ENCODE measurements at regions not wholly inside any gene's neighbourhood (a gene's known extent, or its start where the extent isn't known, plus 50 kb on each side); places are given as distances from the start of the nearest gene placed in this dataset.

- intact Hi-C loops (cut with micrococcal nuclease) = no loop called here
- no peaks in the 10 kb centered on the region for H3K36me3 ChIP-seq (ENCODE audit: control insufficient read depth, insufficient read depth, low read length)
- no peak for ATAC-seq
These were observed 251.8 kb upstream of the SMIM21 start for GRCh38 chr18:75679331-75679730.

GRCh38 chr18:75678627-75679026 lies 251.1 kb upstream of the SMIM21 start:
- intact Hi-C loops (cut with micrococcal nuclease) = no loop called here
- 0% methylated on average over 5 of the region's 7 CpGs for WGBS (ENCODE audit: insufficient coverage, low coverage, missing lambda C conversion rate)
- H2AFZ ChIP-seq (ENCODE audit: low read depth, low read length) = no peak overlapping the region
- H3K9me3 ChIP-seq (replicated peaks; ENCODE audit: control insufficient read depth, insufficient read depth, low read depth, low read length) = no peaks in the 10 kb centered on the region
- no peak overlapping the region for H3K4me3 ChIP-seq
- ATAC-seq = no peak
- no peaks in the 10 kb centered on the region for H4K20me1 ChIP-seq (replicated peaks; ENCODE audit: control insufficient read depth, insufficient read depth, low read length)
- H3K4me1 ChIP-seq (replicated peaks in 1 of 2; ENCODE audit: control insufficient read depth in 2 of 2, insufficient read depth in 2 of 2, low read length in 2 of 2) = no peaks in the 10 kb centered on the region
- no peak overlapping the region for H3K4me2 ChIP-seq (ENCODE audit: insufficient read depth, low read length)
- BruUV-seq (replicated peaks) = no TSS peak
- no peaks in the 10 kb centered on the region; a peak in 1 of 5 replicates for H3K27me3 ChIP-seq (ENCODE audit: control insufficient read depth in 2 of 2, insufficient read depth in 2 of 2, low read length in 2 of 2)
- no peak for DNase-seq (ENCODE audit: extremely low read depth in 1 of 4, low spot score in 3 of 4)
- H3K36me3 ChIP-seq (ENCODE audit: control insufficient read depth, insufficient read depth, low read length) = no peaks in the 10 kb centered on the region
- CTCF ChIA-PET (ENCODE audit: low intra/inter-chr PET ratio) = no interaction called here
- no peak for TF ChIP-seq RBFOX2 (IDR thresholded peaks at IDR 0.05; ENCODE audit: low read depth, low read length)
- TF ChIP-seq PCBP1 (IDR thresholded peaks at IDR 0.05; ENCODE audit: low read depth, low read length, poor library complexity, severe bottlenecking) = no peak
- no peak for TF ChIP-seq THRAP3 (IDR thresholded peaks at IDR 0.05; ENCODE audit: borderline replicate concordance)
- TF ChIP-seq DPF2 (IDR thresholded peaks at IDR 0.05) = no peak
- TF ChIP-seq TCF3 (CRISPR knock-in tag; IDR thresholded peaks at IDR 0.05) = no peak
- no peak for TF ChIP-seq FOXM1 (IDR thresholded peaks at IDR 0.05; ENCODE audit: low read depth)
- no peak for TF ChIP-seq FOXM1 (CRISPR knock-in tag; IDR thresholded peaks at IDR 0.05; ENCODE audit: low read depth)
- no peak for TF ChIP-seq POLR2G (IDR thresholded peaks at IDR 0.05; ENCODE audit: low read depth, low read length)
- no peak for TF ChIP-seq SMAD4 (CRISPR knock-in tag; conservative IDR thresholded peaks at IDR 0.05)
- FAIRE-seq = no peak
- in situ Hi-C loops (cut with MboI) = no loop called here
- no peaks in the 10 kb centered on the region for H3K9me1 ChIP-seq (ENCODE audit: control insufficient read depth, insufficient read depth, low read length)
- no peak overlapping the region for H3K27ac ChIP-seq (ENCODE audit: extremely low read depth, low read depth, low read length)
- POLR2A ChIA-PET = interaction anchor here (1.1 kb wide), 1 partner anchor 13 kb away, joined by 3 read pairs; no protein-coding TSS in a partner anchor
- H3K79me2 ChIP-seq (ENCODE audit: control insufficient read depth, insufficient read depth, low read length) = no peaks in the 10 kb centered on the region
- no peak overlapping the region for H3K9ac ChIP-seq (ENCODE audit: insufficient read depth in 1 of 2, low read depth in 2 of 2, low read length in 2 of 2)

More at GRCh38 chr18:75679331-75679730, 251.8 kb upstream of the SMIM21 start:
- FAIRE-seq (no peak), DNase-seq (ENCODE audit: extremely low read depth in 1 of 4, low spot score in 3 of 4) (no peak)
- CTCF ChIA-PET (ENCODE audit: low intra/inter-chr PET ratio) = no interaction called here
- Histone ChIP-seq H3K9me3 (replicated peaks; ENCODE audit: control insufficient read depth, insufficient read depth, low read depth, low read length) (no peaks in the 10 kb centered on the region), H3K9me1 (ENCODE audit: control insufficient read depth, insufficient read depth, low read length) (no peaks in the 10 kb centered on the region), H2AFZ (ENCODE audit: low read depth, low read length) (no peak overlapping the region), H3K9ac (ENCODE audit: insufficient read depth in 1 of 2, low read depth in 2 of 2, low read length in 2 of 2) (no peak overlapping the region), H3K27me3 (ENCODE audit: control insufficient read depth in 2 of 2, insufficient read depth in 2 of 2, low read length in 2 of 2) (no peaks in the 10 kb centered on the region; a peak in 1 of 5 replicates), H3K79me2 (ENCODE audit: control insufficient read depth, insufficient read depth, low read length) (no peaks in the 10 kb centered on the region), H3K27ac (ENCODE audit: extremely low read depth, low read depth, low read length) (no peak overlapping the region), H3K4me1 (replicated peaks in 1 of 2; ENCODE audit: control insufficient read depth in 2 of 2, insufficient read depth in 2 of 2, low read length in 2 of 2) (no peaks in the 10 kb centered on the region), H3K4me2 (ENCODE audit: insufficient read depth, low read length) (no peak overlapping the region), H4K20me1 (replicated peaks; ENCODE audit: control insufficient read depth, insufficient read depth, low read length) (no peaks in the 10 kb centered on the region), H3K4me3 (no peak overlapping the region)
- POLR2A ChIA-PET = interaction anchor here (1.1 kb wide), 1 partner anchor 12 kb away, joined by 3 read pairs; no protein-coding TSS in a partner anchor
- no TSS peak for BruUV-seq (replicated peaks)
- TF ChIP-seq TEAD2 (tag; IDR thresholded peaks at IDR 0.05) = no peak
- no peak for TF ChIP-seq PCBP1 (IDR thresholded peaks at IDR 0.05; ENCODE audit: low read depth, low read length, poor library complexity, severe bottlenecking)
- WGBS (ENCODE audit: insufficient coverage, low coverage, missing lambda C conversion rate) = 0% methylated on average over 13 of the region's 13 CpGs
- in situ Hi-C loops (cut with MboI) = no loop called here

Data from K562 (cell line).